AG10803 (cell line): ENCODE measurements at regions not wholly inside any gene's neighbourhood (a gene's known extent, or its start where the extent isn't known, plus 50 kb on each side); places are given as distances from the start of the nearest gene placed in this dataset.

Experiments
- DNase-seq: peaks from one replicate; pipeline ENCODE4 v3.0.0; 2010; ENCODE audit warnings: low read depth
- H3K4me3 ChIP-seq: 2 replicates; pipeline ENCODE4 v1.5.1; 2011; ENCODE audit warnings: mild to moderate bottlenecking, low read length, control low read depth
- TF ChIP-seq, protein P1 (sequence below): conservative IDR thresholded peaks from 2 replicates; pipeline ENCODE4 v1.5.1; 2011; ENCODE audit warnings: mild to moderate bottlenecking, low read length, control low read depth, inconsistent platforms

GRCh38 chr18:34540897-34541296 lies 169.2 kb upstream of the DTNA start:
- TF ChIP-seq, protein P1, sequence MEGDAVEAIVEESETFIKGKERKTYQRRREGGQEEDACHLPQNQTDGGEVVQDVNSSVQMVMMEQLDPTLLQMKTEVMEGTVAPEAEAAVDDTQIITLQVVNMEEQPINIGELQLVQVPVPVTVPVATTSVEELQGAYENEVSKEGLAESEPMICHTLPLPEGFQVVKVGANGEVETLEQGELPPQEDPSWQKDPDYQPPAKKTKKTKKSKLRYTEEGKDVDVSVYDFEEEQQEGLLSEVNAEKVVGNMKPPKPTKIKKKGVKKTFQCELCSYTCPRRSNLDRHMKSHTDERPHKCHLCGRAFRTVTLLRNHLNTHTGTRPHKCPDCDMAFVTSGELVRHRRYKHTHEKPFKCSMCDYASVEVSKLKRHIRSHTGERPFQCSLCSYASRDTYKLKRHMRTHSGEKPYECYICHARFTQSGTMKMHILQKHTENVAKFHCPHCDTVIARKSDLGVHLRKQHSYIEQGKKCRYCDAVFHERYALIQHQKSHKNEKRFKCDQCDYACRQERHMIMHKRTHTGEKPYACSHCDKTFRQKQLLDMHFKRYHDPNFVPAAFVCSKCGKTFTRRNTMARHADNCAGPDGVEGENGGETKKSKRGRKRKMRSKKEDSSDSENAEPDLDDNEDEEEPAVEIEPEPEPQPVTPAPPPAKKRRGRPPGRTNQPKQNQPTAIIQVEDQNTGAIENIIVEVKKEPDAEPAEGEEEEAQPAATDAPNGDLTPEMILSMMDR: no peak
- H3K4me3 ChIP-seq: no peak overlapping the region
- DNase-seq: no peak

GRCh38 chr18:34542625-34543024 lies 167.5 kb upstream of the DTNA start:
- H3K4me3 ChIP-seq: no peak overlapping the region

GRCh38 chr18:34543356-34543755 lies 166.7 kb upstream of the DTNA start:
- no peak overlapping the region for H3K4me3 ChIP-seq
- no peak for DNase-seq
- TF ChIP-seq, protein P1: no peak

More at GRCh38 chr18:34542625-34543024, 167.5 kb upstream of the DTNA start:
- DNase-seq: no peak
- TF ChIP-seq, protein P1: no peak

DNA sequence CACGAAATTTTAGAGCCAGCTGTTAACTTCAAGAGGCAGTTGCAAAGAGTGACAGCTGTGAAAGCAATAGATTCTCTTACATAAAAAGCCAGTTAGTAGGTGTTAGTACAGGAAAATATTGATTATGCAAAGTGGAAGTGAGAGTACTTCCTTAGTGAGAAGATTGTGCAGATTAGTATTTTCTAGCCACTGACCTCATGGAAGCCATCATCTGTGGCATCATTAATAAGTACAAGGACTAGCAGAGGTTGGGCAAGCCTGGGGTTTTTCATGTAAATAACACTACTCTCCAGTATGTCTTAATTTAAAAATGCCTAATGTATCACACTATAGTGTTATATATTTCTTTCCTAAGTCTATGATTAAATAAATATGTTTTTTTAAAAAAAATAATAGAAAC lies 166.2 kb upstream of the DTNA start:
- H3K4me3 ChIP-seq: no peak overlapping the region
- TF ChIP-seq, protein P1: no peak
- no peak for DNase-seq

DNA sequence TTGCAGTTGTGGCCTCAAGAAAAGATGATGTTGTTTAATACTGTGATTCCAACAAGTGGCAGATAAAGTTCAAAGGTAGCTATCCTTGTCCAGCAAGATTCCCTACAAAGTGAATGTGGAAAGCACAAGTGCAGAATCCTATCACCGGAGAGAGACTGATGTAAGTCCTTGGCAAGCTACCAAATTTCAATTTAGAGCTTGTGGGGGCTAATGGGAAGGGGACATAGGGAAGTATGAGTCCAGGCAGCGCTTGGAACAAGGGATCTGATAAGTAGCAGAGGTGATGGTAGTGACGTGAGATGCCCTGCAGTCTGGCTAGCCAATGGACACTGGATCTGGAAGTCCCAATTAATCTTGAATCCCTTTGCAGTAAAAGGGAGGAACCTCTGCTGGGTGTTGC lies 165.2 kb upstream of the DTNA start:
- no peak overlapping the region for H3K4me3 ChIP-seq
- no peak for DNase-seq
- TF ChIP-seq, protein P1: no peak

GRCh38 chr18:34548120-34548972 lies 161.8 kb upstream of the DTNA start:
- no peak for DNase-seq
- TF ChIP-seq, protein P1: no peak
- H3K4me3 ChIP-seq: no peak overlapping the region

DNA sequence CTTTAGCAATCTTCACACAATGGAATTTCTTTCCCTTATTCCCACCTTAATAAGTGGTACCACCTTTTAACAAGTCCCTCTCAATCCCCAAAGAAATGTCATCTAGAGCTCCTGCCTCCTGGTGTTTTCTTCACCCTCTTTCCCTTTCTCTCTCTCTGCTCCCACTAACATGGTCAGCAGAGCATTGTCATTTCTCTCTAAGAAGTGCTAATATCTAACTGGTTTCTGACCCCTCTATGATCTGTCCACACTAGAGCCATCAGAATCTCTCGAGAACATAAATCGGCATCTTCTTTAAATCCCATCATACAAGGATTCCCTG lies 161.2 kb upstream of the DTNA start:
- no peak for DNase-seq
- no peak overlapping the region for H3K4me3 ChIP-seq
- TF ChIP-seq, protein P1: no peak
